GM10266 (cell line): ENCODE measurements at regions not wholly inside any gene's neighbourhood (a gene's known extent, or its start where the extent isn't known, plus 50 kb on each side); places are given as distances from the start of the nearest gene placed in this dataset.
"Not testable (repeated sequence)": the region's sequence is repeated elsewhere in the genome, so short reads cannot be mapped to it uniquely, and the experiment has no call there.

Experiments
- DNase-seq: peaks from one replicate; pipeline ENCODE4 v3.0.0; 2012; ENCODE audit errors: extremely low spot score
- CTCF ChIP-seq: IDR thresholded peaks from 2 replicates; pipeline ENCODE4 v1.5.1; 2012; ENCODE audit warnings: mild to moderate bottlenecking, low read depth; ENCODE audit not compliant: control insufficient read depth, insufficient read depth; ENCODE audit errors: missing control alignments

GRCh38 chr7:10759120-10759519 is 214.6 kb upstream of the PHF14 start:
- no peak for DNase-seq
- no peak for TF ChIP-seq CTCF

GRCh38 chr7:10767771-10768170 is 205.9 kb upstream of the PHF14 start:
- TF ChIP-seq CTCF, result no peak
- no peak for DNase-seq

- TF ChIP-seq CTCF, result no peak
Measured at GRCh38 chr7:10770176-10770575, 203.5 kb upstream of the PHF14 start.

GRCh38 chr7:10773430-10773829 is 200.2 kb upstream of the PHF14 start:
- no peak for DNase-seq
- no peak for TF ChIP-seq CTCF

More at GRCh38 chr7:10770176-10770575, 203.5 kb upstream of the PHF14 start:
- DNase-seq, result no peak

GRCh38 chr7:10779465-10780399 is 193.9 kb upstream of the PHF14 start:
- no peak for TF ChIP-seq CTCF
- DNase-seq, result no peak

- no peak for DNase-seq
- TF ChIP-seq CTCF, result no peak
Measured at GRCh38 chr7:10780400-10780747, 193.3 kb upstream of the PHF14 start.

GRCh38 chr7:10786976-10787375 is 186.7 kb upstream of the PHF14 start:
- not testable (repeated sequence) for DNase-seq
